Keratinocyte (primary cell): ENCODE measurements at regions not wholly inside any gene's neighbourhood (a gene's known extent, or its start where the extent isn't known, plus 50 kb on each side); places are given as distances from the start of the nearest gene placed in this dataset.
A peak's percentile ranks its signal among the peaks of the same experiment; 100 is the strongest.

Experiments used
- DNase-seq: peaks from one replicate; pipeline ENCODE4 v3.0.0-alpha.2; 2011; ENCODE audit warnings: low read depth, missing footprints, low spot score
- FAIRE-seq: peaks from 2 replicates; lab custom pipeline; 2011; peaks lifted over from hg19 to GRCh38; lab: Jason Lieb, UNC
- H2AFZ ChIP-seq: 2 replicates; pipeline ENCODE4 v1.6.0; 2012; ENCODE audit warnings: low read length, control low read depth, inconsistent platforms; ENCODE audit not compliant: control insufficient read depth
- H3K27ac ChIP-seq: 2 replicates; pipeline ENCODE4 v1.5.1; 2011; ENCODE audit warnings: low read length; ENCODE audit not compliant: control insufficient read depth, insufficient read depth
- H3K27me3 ChIP-seq: 3 replicates; pipeline ENCODE4 v1.6.0; 2011; ENCODE audit warnings: low read length; ENCODE audit not compliant: control insufficient read depth, insufficient read depth; ENCODE audit errors: extremely low read depth
- H3K36me3 ChIP-seq, 2 experiments: 2 replicates in 1 of 2; 3 replicates in 1 of 2; pipeline ENCODE4 v1.5.1; 2011; ENCODE audit warnings: low read length in 2 of 2, mild to moderate bottlenecking in 1 of 2; ENCODE audit not compliant: control insufficient read depth in 2 of 2, insufficient read depth in 2 of 2; ENCODE audit errors: extremely low read depth in 1 of 2
- H3K4me1 ChIP-seq: 3 replicates; pipeline ENCODE4 v1.5.1; 2011; ENCODE audit warnings: low read length; ENCODE audit not compliant: control insufficient read depth, insufficient read depth; ENCODE audit errors: extremely low read depth
- H3K4me2 ChIP-seq: 3 replicates; pipeline ENCODE4 v1.6.0; 2011; ENCODE audit warnings: low read depth, low read length; ENCODE audit not compliant: control insufficient read depth, insufficient read depth; ENCODE audit errors: extremely low read depth
- H3K4me3 ChIP-seq, 3 experiments: fragments of 200-600 bp in 1 of 3; sonication (generic) in 1 of 3; 2 replicates in 2 of 3; 3 replicates in 1 of 3; pipeline ENCODE4 v1.5.1; 2011 to 2016; ENCODE audit warnings: low read length in 3 of 3, mild to moderate bottlenecking in 3 of 3, control low read depth in 2 of 3, inconsistent platforms in 1 of 3, low read depth in 1 of 3, mixed read lengths in 1 of 3, mixed run types in 1 of 3, moderate library complexity in 1 of 3; ENCODE audit not compliant: control insufficient read depth in 2 of 3, insufficient read depth in 2 of 3; ENCODE audit errors: extremely low read depth in 1 of 3
- H3K79me2 ChIP-seq: 2 replicates; pipeline ENCODE4 v1.6.0; 2012; ENCODE audit warnings: low read length; ENCODE audit not compliant: control insufficient read depth, insufficient read depth
- H3K9ac ChIP-seq: 3 replicates; pipeline ENCODE4 v1.6.0; 2011; ENCODE audit warnings: low read length; ENCODE audit not compliant: control insufficient read depth, insufficient read depth; ENCODE audit errors: extremely low read depth
- H3K9me1 ChIP-seq: 3 replicates; pipeline ENCODE4 v1.6.0; 2011; ENCODE audit warnings: low read length; ENCODE audit not compliant: control insufficient read depth, insufficient read depth; ENCODE audit errors: extremely low read depth
- H3K9me3 ChIP-seq: 2 replicates; pipeline ENCODE4 v1.5.1; 2012; ENCODE audit warnings: low read depth, low read length; ENCODE audit not compliant: control insufficient read depth
- H4K20me1 ChIP-seq: 3 replicates; pipeline ENCODE4 v1.6.0; 2011; ENCODE audit warnings: low read length; ENCODE audit not compliant: control insufficient read depth, insufficient read depth; ENCODE audit errors: extremely low read depth
- EZH2 ChIP-seq: IDR thresholded peaks from one replicate; pipeline ENCODE4 v1.6.1; 2012; ENCODE audit warnings: inconsistent platforms, mild to moderate bottlenecking, low read length, moderate library complexity
- dilution Hi-C: fragments of 300-500 bp; cut with MboI; formaldehyde crosslinking; loops from one replicate; pipeline ENCODE4 v1.7.0; 2020; ENCODE audit warnings: low sequenced_read_pairs; ENCODE audit not compliant: extremely low pct_ligation_motif_present
- TF ChIP-seq, protein P1 (sequence below), 3 experiments: IDR thresholded peaks in 1 of 3; conservative IDR thresholded peaks in 1 of 3; optimal IDR thresholded peaks in 1 of 3; 2 replicates in 2 of 3; 3 replicates in 1 of 3; pipeline versions ENCODE3 to v1.5.1; 2011; ENCODE audit warnings: low read length in 3 of 3, mild to moderate bottlenecking in 3 of 3, moderate library complexity in 2 of 3, control low read depth in 1 of 3, inconsistent platforms in 1 of 3; ENCODE audit not compliant: insufficient read depth in 2 of 3; ENCODE audit errors: extremely low read depth in 1 of 3

DNA sequence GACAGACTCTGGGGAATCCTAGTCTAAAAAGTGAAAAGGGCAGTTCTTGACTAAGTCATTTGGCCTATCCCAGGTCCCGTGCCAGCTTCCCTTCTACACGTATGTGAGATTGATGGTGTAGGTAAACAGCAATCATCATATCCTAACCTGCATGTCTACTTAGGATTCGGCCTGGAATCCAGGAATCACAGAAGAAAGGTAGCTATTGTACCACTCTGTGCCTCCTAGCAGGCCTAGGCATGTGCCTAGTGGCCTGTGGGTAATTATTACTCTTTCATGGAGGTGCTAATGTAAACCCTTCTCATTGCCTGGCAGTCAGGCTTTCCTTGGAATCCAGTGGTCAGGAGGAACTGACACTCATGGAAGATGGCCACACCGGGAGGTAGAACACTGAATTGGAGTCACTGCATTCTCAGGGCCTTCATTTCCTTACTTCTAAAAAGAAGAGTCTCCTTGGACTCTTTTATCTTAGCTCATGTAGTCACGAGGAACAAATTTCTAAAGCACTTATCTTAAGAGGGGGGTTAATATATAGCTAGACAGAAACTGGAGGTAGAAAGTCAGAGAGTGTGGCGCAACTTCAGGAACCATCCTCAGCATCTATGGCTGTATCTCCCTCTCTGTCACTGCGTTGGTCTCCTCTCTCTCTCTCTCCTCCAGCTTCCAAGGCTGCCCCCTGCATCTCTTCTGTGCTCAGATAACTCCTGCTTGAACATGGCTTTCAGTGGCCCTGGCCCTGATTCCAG, 122.5 kb downstream of the C1GALT1 start:
- no peak overlapping the region for H3K9ac ChIP-seq
- H3K79me2 ChIP-seq: no peaks in the 10 kb centered on the region
- dilution Hi-C loops: no loop called here
- H3K36me3 ChIP-seq: no peaks in the 10 kb centered on the region
- H3K4me3 ChIP-seq: no peak overlapping the region
- peaks cover 5% of the 10 kb centered on the region for H3K4me1 ChIP-seq
- no peak overlapping the region for H3K27ac ChIP-seq
- no peak overlapping the region for H3K4me2 ChIP-seq
- H4K20me1 ChIP-seq: no peaks in the 10 kb centered on the region
- FAIRE-seq (peak; percentile 46), DNase-seq (no peak)
- H2AFZ ChIP-seq: peak overlapping the region; percentile 73
- TF ChIP-seq EZH2: no peak
- TF ChIP-seq, protein P1, sequence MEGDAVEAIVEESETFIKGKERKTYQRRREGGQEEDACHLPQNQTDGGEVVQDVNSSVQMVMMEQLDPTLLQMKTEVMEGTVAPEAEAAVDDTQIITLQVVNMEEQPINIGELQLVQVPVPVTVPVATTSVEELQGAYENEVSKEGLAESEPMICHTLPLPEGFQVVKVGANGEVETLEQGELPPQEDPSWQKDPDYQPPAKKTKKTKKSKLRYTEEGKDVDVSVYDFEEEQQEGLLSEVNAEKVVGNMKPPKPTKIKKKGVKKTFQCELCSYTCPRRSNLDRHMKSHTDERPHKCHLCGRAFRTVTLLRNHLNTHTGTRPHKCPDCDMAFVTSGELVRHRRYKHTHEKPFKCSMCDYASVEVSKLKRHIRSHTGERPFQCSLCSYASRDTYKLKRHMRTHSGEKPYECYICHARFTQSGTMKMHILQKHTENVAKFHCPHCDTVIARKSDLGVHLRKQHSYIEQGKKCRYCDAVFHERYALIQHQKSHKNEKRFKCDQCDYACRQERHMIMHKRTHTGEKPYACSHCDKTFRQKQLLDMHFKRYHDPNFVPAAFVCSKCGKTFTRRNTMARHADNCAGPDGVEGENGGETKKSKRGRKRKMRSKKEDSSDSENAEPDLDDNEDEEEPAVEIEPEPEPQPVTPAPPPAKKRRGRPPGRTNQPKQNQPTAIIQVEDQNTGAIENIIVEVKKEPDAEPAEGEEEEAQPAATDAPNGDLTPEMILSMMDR (optimal IDR thresholded peaks at IDR 0.05 in 1 of 3, IDR thresholded peaks at IDR 0.05 in 1 of 3, conservative IDR thresholded peaks at IDR 0.05 in 1 of 3; ENCODE audit: extremely low read depth in 1 of 3, insufficient read depth in 2 of 3, low read length in 3 of 3): no peak
- H3K27me3 ChIP-seq: peaks cover 2% of the 10 kb centered on the region
- no peaks in the 10 kb centered on the region for H3K9me3 ChIP-seq
- H3K9me1 ChIP-seq: no peaks in the 10 kb centered on the region

DNA sequence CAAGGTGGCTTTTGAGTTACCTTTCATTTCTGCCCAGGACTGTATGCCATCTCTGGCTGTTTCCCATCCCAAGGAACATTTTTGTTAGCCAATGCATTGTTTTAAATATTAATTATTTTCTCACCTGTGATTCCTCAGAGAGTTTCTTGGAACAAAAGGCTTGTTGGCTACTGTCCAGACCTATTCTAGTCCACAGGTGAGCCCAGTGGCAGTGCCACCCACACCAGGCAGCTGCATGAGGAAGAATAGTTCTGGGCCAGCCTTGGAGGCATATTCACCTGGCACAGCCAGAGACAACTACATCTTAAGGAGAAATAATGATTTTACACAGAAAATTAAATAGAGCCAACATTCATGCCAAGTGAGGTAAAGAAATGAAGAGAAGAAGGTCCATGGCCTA, 123.9 kb downstream of the C1GALT1 start:
- H3K4me1 ChIP-seq: peaks cover 5% of the 10 kb centered on the region
- no peak for TF ChIP-seq EZH2
- TF ChIP-seq, protein P1 (optimal IDR thresholded peaks at IDR 0.05 in 1 of 3, IDR thresholded peaks at IDR 0.05 in 1 of 3, conservative IDR thresholded peaks at IDR 0.05 in 1 of 3; ENCODE audit: extremely low read depth in 1 of 3, insufficient read depth in 2 of 3, low read length in 3 of 3): no peak
- dilution Hi-C loops: no loop called here

More for the DNA sequence above, 123.9 kb downstream of the C1GALT1 start:
- no peak overlapping the region for H3K4me3 ChIP-seq
- H3K27me3 ChIP-seq: peaks cover 9% of the 10 kb centered on the region
- no peak overlapping the region for H2AFZ ChIP-seq
- H3K4me2 ChIP-seq: no peak overlapping the region
- DNase-seq: no peak
- H3K27ac ChIP-seq: no peak overlapping the region
- H3K36me3 ChIP-seq: no peaks in the 10 kb centered on the region
- H3K79me2 ChIP-seq: no peaks in the 10 kb centered on the region
- no peaks in the 10 kb centered on the region for H3K9me1 ChIP-seq
- no peak overlapping the region for H3K9ac ChIP-seq
- no peak for FAIRE-seq
- H3K9me3 ChIP-seq: no peaks in the 10 kb centered on the region
- no peaks in the 10 kb centered on the region for H4K20me1 ChIP-seq
